ENCODE measurements at regions not wholly inside any gene's neighbourhood (a gene's known extent, or its start where the extent isn't known, plus 50 kb on each side); places are given as distances from the start of the nearest gene placed in this dataset.

DNA sequence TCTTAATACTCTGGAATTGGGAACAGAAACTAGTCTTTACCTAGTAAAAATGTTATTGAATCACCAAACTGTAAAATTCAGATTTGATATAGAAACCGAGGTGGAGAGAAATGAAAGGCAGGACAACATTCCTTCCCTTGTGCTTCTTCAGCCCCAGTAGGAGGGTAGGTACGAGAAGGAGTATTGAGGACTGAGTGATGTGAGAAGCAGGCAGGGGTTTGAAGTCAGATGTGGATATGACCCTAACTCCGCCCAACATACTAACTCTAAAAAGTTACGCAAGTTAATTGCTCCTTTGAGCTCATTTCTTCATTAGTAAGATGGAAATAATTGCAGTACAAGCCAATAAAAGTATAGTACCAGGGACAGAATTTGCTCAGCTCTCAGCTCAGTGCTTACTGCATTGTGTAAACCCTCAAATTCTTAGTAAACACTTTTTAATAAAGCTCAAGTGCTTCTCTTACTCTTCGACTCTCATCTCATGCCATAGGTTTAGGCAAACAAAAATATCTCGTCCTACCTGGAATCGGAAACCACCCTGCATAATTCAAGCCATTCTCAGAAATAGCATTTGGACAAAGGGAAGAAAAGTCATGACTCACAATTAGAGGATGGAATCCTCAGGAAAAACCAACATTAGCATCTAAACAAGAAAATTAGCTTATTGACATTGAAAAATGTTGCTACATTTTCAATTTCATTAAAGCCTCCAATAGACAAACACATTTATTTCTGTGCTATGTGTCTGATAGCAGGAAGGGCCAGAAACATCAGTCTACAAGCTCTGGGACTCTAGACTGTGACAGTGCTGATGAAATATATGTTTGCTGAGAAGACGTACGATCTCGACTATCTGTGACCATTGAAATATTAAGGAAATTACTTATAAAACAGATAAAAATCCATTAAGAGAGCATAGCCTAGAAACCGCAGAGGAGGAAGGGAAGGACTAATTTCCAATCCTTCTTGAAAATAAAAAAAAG lies 161.3 kb downstream of the HNMT start:
- POLR2A ChIA-PET = interaction anchor here (0.6 kb wide), 1 partner anchor 343 kb away, joined by 3 read pairs; no protein-coding TSS in a partner anchor
- TF ChIP-seq ARNT (IDR thresholded peaks at IDR 0.05) (no peak), TARDBP (IDR thresholded peaks at IDR 0.05) (no peak), L3MBTL2 (conservative IDR thresholded peaks at IDR 0.05) (no peak), FOXA1 (IDR thresholded peaks at IDR 0.05) (no peak)
- TF ChIP-seq, protein P1, sequence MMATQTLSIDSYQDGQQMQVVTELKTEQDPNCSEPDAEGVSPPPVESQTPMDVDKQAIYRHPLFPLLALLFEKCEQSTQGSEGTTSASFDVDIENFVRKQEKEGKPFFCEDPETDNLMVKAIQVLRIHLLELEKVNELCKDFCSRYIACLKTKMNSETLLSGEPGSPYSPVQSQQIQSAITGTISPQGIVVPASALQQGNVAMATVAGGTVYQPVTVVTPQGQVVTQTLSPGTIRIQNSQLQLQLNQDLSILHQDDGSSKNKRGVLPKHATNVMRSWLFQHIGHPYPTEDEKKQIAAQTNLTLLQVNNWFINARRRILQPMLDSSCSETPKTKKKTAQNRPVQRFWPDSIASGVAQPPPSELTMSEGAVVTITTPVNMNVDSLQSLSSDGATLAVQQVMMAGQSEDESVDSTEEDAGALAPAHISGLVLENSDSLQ (IDR thresholded peaks at IDR 0.05) = no peak
- no peak for DNase-seq (ENCODE audit: extremely low spot score)
- CTCF ChIA-PET = no interaction called here

DNA sequence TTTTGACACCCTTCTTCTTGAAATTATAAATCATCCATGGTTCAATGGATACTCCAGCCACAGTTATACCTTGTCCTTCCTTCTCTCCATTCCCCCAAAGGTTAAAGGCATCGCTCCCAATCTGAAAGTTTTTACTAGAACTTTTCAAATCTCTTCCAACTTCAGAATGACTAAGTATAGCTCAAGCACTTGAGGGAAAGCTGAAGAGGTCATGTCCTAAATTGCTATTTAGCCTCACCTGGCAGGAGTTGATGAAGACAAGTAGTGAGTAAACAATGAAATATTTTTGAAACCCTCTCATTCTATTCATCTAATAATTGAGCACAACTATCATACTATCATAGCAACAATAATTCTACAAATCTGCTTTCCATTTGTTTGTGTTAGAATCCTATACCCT lies 167.8 kb downstream of the HNMT start:
- POLR2A ChIA-PET = no interaction called here
- CTCF ChIA-PET = no interaction called here
- DNase-seq (ENCODE audit: extremely low spot score) = no peak
- TF ChIP-seq, protein P1 (IDR thresholded peaks at IDR 0.05) = no peak
- TF ChIP-seq L3MBTL2 (conservative IDR thresholded peaks at IDR 0.05) (no peak), ARNT (IDR thresholded peaks at IDR 0.05) (no peak), NFRKB (IDR thresholded peaks at IDR 0.05) (no peak), ZNF384 (IDR thresholded peaks at IDR 0.05) (no peak), ELF4 (IDR thresholded peaks at IDR 0.05) (no peak), TARDBP (IDR thresholded peaks at IDR 0.05) (no peak), FOXK2 (IDR thresholded peaks at IDR 0.05) (no peak), LEF1 (IDR thresholded peaks at IDR 0.05; ENCODE audit: borderline replicate concordance) (no peak), FOXA1 (IDR thresholded peaks at IDR 0.05) (no peak), CTBP1 (IDR thresholded peaks at IDR 0.05; ENCODE audit: borderline replicate concordance) (no peak), SP1 (IDR thresholded peaks at IDR 0.05) (no peak), HDGF (IDR thresholded peaks at IDR 0.05; ENCODE audit: borderline replicate concordance) (no peak), FOXM1 (IDR thresholded peaks at IDR 0.05; ENCODE audit: borderline replicate concordance) (no peak), BHLHE40 (IDR thresholded peaks at IDR 0.05; ENCODE audit: borderline replicate concordance) (no peak)

DNA sequence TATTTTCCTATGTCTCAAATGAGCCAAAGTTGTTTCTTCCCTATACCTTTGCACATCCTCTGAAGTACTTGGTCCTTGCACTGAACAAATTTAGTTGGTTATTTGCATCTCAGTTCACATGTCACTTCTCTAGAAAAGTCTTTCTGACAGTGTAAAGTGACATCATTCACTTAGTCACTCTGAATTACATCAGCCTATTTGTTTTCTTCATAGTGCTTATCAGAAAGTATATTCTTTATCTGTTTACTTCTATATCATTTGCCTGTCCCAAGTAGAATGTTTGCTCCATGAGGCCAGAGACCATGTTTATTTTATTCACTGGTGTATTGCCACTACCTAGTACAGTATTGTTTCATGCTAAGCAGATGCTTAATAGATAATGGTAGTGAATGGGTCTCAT lies 173.7 kb downstream of the HNMT start:
- POLR2A ChIA-PET = no interaction called here
- TF ChIP-seq ELF4 (IDR thresholded peaks at IDR 0.05) (no peak), BHLHE40 (IDR thresholded peaks at IDR 0.05; ENCODE audit: borderline replicate concordance) (no peak), SP1 (IDR thresholded peaks at IDR 0.05) (no peak), L3MBTL2 (conservative IDR thresholded peaks at IDR 0.05) (no peak), FOXA1 (IDR thresholded peaks at IDR 0.05) (no peak), TARDBP (IDR thresholded peaks at IDR 0.05) (no peak), FOXM1 (IDR thresholded peaks at IDR 0.05; ENCODE audit: borderline replicate concordance) (no peak), FOXK2 (IDR thresholded peaks at IDR 0.05) (no peak), CTBP1 (IDR thresholded peaks at IDR 0.05; ENCODE audit: borderline replicate concordance) (no peak), LEF1 (IDR thresholded peaks at IDR 0.05; ENCODE audit: borderline replicate concordance) (no peak)
- TF ChIP-seq, protein P1 (IDR thresholded peaks at IDR 0.05) = no peak
- no peak for DNase-seq (ENCODE audit: extremely low spot score)
- CTCF ChIA-PET = no interaction called here

DNA sequence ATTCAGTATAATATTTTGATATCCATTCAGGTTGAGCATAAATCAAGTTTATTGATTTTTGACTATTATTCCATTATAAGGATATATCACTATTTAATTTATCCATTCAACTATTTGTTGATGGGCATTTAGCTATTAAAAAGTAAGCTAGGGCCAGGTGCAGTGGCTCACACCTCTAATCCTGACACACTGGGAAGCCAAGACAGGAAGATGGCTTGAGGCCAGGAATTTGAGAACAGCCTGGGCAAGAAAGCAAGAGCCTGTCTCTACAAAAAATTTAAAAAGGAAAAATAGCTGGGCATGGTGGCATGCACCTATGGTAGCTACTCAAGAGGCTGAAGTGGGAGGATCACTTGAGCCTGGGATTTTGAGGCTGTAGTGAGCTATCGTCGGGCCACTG lies 183.5 kb downstream of the HNMT start:
- ChIA-PET POLR2A (no interaction called here), CTCF (no interaction called here)
- DNase-seq (ENCODE audit: extremely low spot score) = no peak
- TF ChIP-seq FOXA1 (IDR thresholded peaks at IDR 0.05) = no peak

DNA sequence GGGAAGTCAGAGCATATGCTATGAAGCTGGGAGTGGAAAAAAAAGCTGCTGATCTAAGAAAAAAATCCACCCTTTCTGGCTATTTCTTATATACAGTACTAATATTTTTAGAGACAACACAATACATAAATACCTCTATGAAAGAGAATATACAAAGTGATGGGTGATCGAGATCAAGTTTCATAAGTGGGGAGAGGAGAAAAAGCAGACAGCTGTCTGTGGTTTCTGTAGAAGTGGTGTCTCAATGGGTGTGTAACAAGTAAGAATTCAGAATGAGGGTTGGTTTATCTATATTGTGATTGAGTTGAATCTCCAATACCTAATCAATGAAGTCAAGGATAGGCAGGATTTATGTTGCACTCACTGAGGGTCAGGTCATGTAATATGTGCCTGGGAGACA lies 191.0 kb downstream of the HNMT start:
- ChIA-PET CTCF (interaction anchor here (0.7 kb wide), 1 partner anchor 12 kb away, joined by 3 read pairs; no protein-coding TSS in a partner anchor), POLR2A (no interaction called here)
- DNase-seq (ENCODE audit: extremely low spot score) = no peak
- TF ChIP-seq ZNF384 (IDR thresholded peaks at IDR 0.05) (no peak), FOXA1 (IDR thresholded peaks at IDR 0.05) (no peak), FOXM1 (IDR thresholded peaks at IDR 0.05; ENCODE audit: borderline replicate concordance) (no peak)

DNA sequence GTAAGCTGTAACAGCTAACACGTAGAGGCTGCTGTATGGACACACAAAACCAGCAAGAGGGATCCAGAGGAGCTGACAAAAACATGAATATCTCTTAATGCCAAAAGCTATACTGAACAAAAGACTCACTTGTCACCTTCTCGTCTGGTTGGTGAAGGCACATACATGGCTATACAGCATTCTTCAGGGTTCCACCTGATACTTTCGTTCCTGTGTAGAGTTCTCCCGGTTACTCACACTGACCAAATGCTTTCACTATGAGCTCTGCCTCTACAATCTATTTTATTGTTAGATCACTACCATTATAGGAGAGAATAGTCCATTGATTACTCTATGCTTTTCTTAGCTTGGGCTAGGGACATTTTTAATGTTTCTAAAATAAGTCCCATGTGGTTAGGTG lies 193.1 kb downstream of the HNMT start:
- CTCF ChIA-PET = no interaction called here
- DNase-seq (ENCODE audit: extremely low spot score) = no peak
- POLR2A ChIA-PET = no interaction called here
- TF ChIP-seq SP1 (IDR thresholded peaks at IDR 0.05) = no peak
- no peak for TF ChIP-seq TARDBP (IDR thresholded peaks at IDR 0.05)
- no peak for TF ChIP-seq BHLHE40 (IDR thresholded peaks at IDR 0.05; ENCODE audit: borderline replicate concordance)
- TF ChIP-seq LEF1 (IDR thresholded peaks at IDR 0.05; ENCODE audit: borderline replicate concordance) = no peak
- no peak for TF ChIP-seq ELF4 (IDR thresholded peaks at IDR 0.05)
- TF ChIP-seq FOXA1 (IDR thresholded peaks at IDR 0.05) = no peak
- no peak for TF ChIP-seq FOXM1 (IDR thresholded peaks at IDR 0.05; ENCODE audit: borderline replicate concordance)
- no peak for TF ChIP-seq SUZ12 (IDR thresholded peaks at IDR 0.05)
- TF ChIP-seq CTBP1 (IDR thresholded peaks at IDR 0.05; ENCODE audit: borderline replicate concordance) = no peak
- TF ChIP-seq, protein P1 (IDR thresholded peaks at IDR 0.05) = no peak
